ENCODE measurements at regions not wholly inside any gene's neighbourhood (a gene's known extent, or its start where the extent isn't known, plus 50 kb on each side); places are given as distances from the start of the nearest gene placed in this dataset.

- no peaks in the 10 kb centered on the region for H4K20me1 ChIP-seq (ENCODE audit: insufficient read depth, low read length, poor library complexity, severe bottlenecking)
- no peak overlapping the region for H3K4me2 ChIP-seq (ENCODE audit: low read depth, low read length, poor library complexity, severe bottlenecking)
- H3K79me2 ChIP-seq (ENCODE audit: insufficient read depth, low read length), result no peaks in the 10 kb centered on the region
- H3K27me3 ChIP-seq (ENCODE audit: insufficient read depth, low read length, poor library complexity, severe bottlenecking), result no peaks in the 10 kb centered on the region
- H3K4me1 ChIP-seq (ENCODE audit: insufficient read depth, low read length, poor library complexity, severe bottlenecking), result no peaks in the 10 kb centered on the region
- H3K9me2 ChIP-seq (replicated peaks; ENCODE audit: low read depth, low read length), result no peaks in the 10 kb centered on the region
- H3K9me3 ChIP-seq (ENCODE audit: insufficient read depth, low read depth, low read length), result no peaks in the 10 kb centered on the region
- H3K4me3 ChIP-seq (ENCODE audit: low read length, poor library complexity, severe bottlenecking), result no peak overlapping the region
- no peaks in the 10 kb centered on the region for H3K36me3 ChIP-seq (ENCODE audit: insufficient read depth, low read length)
- no peak overlapping the region for H3K9ac ChIP-seq (ENCODE audit: low read depth, low read length, poor library complexity, severe bottlenecking)
- no peak overlapping the region for H2AFZ ChIP-seq (ENCODE audit: low read length)
- no peaks in the 10 kb centered on the region for H3F3A ChIP-seq (ENCODE audit: low read depth)
- TF ChIP-seq CTCF (conservative IDR thresholded peaks at IDR 0.05; ENCODE audit: low read length) (no peak), EZH2phosphoT487 (IDR thresholded peaks at IDR 0.05; ENCODE audit: borderline replicate concordance) (no peak)
These were observed 135.2 kb upstream of the UNC5B start for GRCh38 chr10:71077143-71077581.

- H3F3A ChIP-seq (ENCODE audit: low read depth), result no peaks in the 10 kb centered on the region
- no peak overlapping the region for H3K4me2 ChIP-seq (ENCODE audit: low read depth, low read length, poor library complexity, severe bottlenecking)
- H3K36me3 ChIP-seq (ENCODE audit: insufficient read depth, low read length), result no peaks in the 10 kb centered on the region
- H3K4me1 ChIP-seq (ENCODE audit: insufficient read depth, low read length, poor library complexity, severe bottlenecking), result no peaks in the 10 kb centered on the region
- TF ChIP-seq EZH2phosphoT487 (IDR thresholded peaks at IDR 0.05; ENCODE audit: borderline replicate concordance) (no peak), CTCF (conservative IDR thresholded peaks at IDR 0.05; ENCODE audit: low read length) (no peak)
- no peaks in the 10 kb centered on the region for H3K27me3 ChIP-seq (ENCODE audit: insufficient read depth, low read length, poor library complexity, severe bottlenecking)
- H4K20me1 ChIP-seq (ENCODE audit: insufficient read depth, low read length, poor library complexity, severe bottlenecking), result no peaks in the 10 kb centered on the region
- H3K4me3 ChIP-seq (ENCODE audit: low read length, poor library complexity, severe bottlenecking), result no peak overlapping the region
- no peak overlapping the region for H3K9ac ChIP-seq (ENCODE audit: low read depth, low read length, poor library complexity, severe bottlenecking)
- no peaks in the 10 kb centered on the region for H3K9me3 ChIP-seq (ENCODE audit: insufficient read depth, low read depth, low read length)
- H3K79me2 ChIP-seq (ENCODE audit: insufficient read depth, low read length), result no peaks in the 10 kb centered on the region
- H3K9me2 ChIP-seq (replicated peaks; ENCODE audit: low read depth, low read length), result no peaks in the 10 kb centered on the region
- H2AFZ ChIP-seq (ENCODE audit: low read length), result no peak overlapping the region
These were observed 134.4 kb upstream of the UNC5B start for GRCh38 chr10:71077796-71078453.

GRCh38 chr10:71078454-71079145 lies 133.8 kb upstream of the UNC5B start:
- no peak overlapping the region for H3K9ac ChIP-seq (ENCODE audit: low read depth, low read length, poor library complexity, severe bottlenecking)
- H3K4me1 ChIP-seq (ENCODE audit: insufficient read depth, low read length, poor library complexity, severe bottlenecking), result no peaks in the 10 kb centered on the region
- H3K79me2 ChIP-seq (ENCODE audit: insufficient read depth, low read length), result no peaks in the 10 kb centered on the region
- H3K4me3 ChIP-seq (ENCODE audit: low read length, poor library complexity, severe bottlenecking), result no peak overlapping the region
- H3F3A ChIP-seq (ENCODE audit: low read depth), result no peaks in the 10 kb centered on the region
- no peaks in the 10 kb centered on the region for H3K9me2 ChIP-seq (replicated peaks; ENCODE audit: low read depth, low read length)
- no peaks in the 10 kb centered on the region for H4K20me1 ChIP-seq (ENCODE audit: insufficient read depth, low read length, poor library complexity, severe bottlenecking)
- no peaks in the 10 kb centered on the region for H3K36me3 ChIP-seq (ENCODE audit: insufficient read depth, low read length)
- no peak overlapping the region for H3K4me2 ChIP-seq (ENCODE audit: low read depth, low read length, poor library complexity, severe bottlenecking)
- no peaks in the 10 kb centered on the region for H3K27me3 ChIP-seq (ENCODE audit: insufficient read depth, low read length, poor library complexity, severe bottlenecking)
- TF ChIP-seq EZH2phosphoT487 (IDR thresholded peaks at IDR 0.05; ENCODE audit: borderline replicate concordance) (no peak), CTCF (conservative IDR thresholded peaks at IDR 0.05; ENCODE audit: low read length) (no peak)
- no peaks in the 10 kb centered on the region for H3K9me3 ChIP-seq (ENCODE audit: insufficient read depth, low read depth, low read length)
- no peak overlapping the region for H2AFZ ChIP-seq (ENCODE audit: low read length)

Data from Loucy (cell line).